ENCODE measurements at regions not wholly inside any gene's neighbourhood (a gene's known extent, or its start where the extent isn't known, plus 50 kb on each side); places are given as distances from the start of the nearest gene placed in this dataset.
"Not testable (repeated sequence)": the region's sequence is repeated elsewhere in the genome, so short reads cannot be mapped to it uniquely, and the experiment has no call there.

GRCh38 chr5:99043257-99043656 is 114.5 kb upstream of the CHD1 start:
- TF ChIP-seq POLR2AphosphoS5, POLR2A (IDR thresholded peaks at IDR 0.05; ENCODE audit: low read depth, low read length): not testable (repeated sequence)
